ENCODE measurements at regions not wholly inside any gene's neighbourhood (a gene's known extent, or its start where the extent isn't known, plus 50 kb on each side); places are given as distances from the start of the nearest gene placed in this dataset.

- no peaks in the 10 kb centered on the region for H3K27me3 ChIP-seq (ENCODE audit: low read depth)
- TF ChIP-seq, protein P1, sequence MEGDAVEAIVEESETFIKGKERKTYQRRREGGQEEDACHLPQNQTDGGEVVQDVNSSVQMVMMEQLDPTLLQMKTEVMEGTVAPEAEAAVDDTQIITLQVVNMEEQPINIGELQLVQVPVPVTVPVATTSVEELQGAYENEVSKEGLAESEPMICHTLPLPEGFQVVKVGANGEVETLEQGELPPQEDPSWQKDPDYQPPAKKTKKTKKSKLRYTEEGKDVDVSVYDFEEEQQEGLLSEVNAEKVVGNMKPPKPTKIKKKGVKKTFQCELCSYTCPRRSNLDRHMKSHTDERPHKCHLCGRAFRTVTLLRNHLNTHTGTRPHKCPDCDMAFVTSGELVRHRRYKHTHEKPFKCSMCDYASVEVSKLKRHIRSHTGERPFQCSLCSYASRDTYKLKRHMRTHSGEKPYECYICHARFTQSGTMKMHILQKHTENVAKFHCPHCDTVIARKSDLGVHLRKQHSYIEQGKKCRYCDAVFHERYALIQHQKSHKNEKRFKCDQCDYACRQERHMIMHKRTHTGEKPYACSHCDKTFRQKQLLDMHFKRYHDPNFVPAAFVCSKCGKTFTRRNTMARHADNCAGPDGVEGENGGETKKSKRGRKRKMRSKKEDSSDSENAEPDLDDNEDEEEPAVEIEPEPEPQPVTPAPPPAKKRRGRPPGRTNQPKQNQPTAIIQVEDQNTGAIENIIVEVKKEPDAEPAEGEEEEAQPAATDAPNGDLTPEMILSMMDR (IDR thresholded peaks at IDR 0.05) = no peak
- no peak for DNase-seq
- H3K9me3 ChIP-seq = no peaks in the 10 kb centered on the region
- intact Hi-C loops (cut with DNase I) = no loop called here
- peaks cover 30% of the 10 kb centered on the region for H3K4me1 ChIP-seq
- no peak overlapping the region for H3K4me3 ChIP-seq
- no peaks in the 10 kb centered on the region for H3K36me3 ChIP-seq
- H3K27ac ChIP-seq = no peak overlapping the region
- no peak for ATAC-seq
These were observed 68.2 kb upstream of the ACSL1 start for GRCh38 chr4:184893801-184894571.

GRCh38 chr4:184895012-184895695, 69.4 kb upstream of the ACSL1 start:
- ATAC-seq (no peak), DNase-seq (no peak)
- H3K27ac ChIP-seq = no peak overlapping the region
- H3K27me3 ChIP-seq (ENCODE audit: low read depth) = no peaks in the 10 kb centered on the region
- no peaks in the 10 kb centered on the region for H3K9me3 ChIP-seq
- TF ChIP-seq, protein P1 (IDR thresholded peaks at IDR 0.05) = no peak
- no peaks in the 10 kb centered on the region for H3K36me3 ChIP-seq
- intact Hi-C loops (cut with DNase I) = no loop called here
- H3K4me3 ChIP-seq = no peak overlapping the region
- peaks cover 37% of the 10 kb centered on the region for H3K4me1 ChIP-seq

- Histone ChIP-seq H3K27ac (peak overlapping the region; percentile 1), H3K36me3 (no peaks in the 10 kb centered on the region), H3K4me1 (peaks cover 37% of the 10 kb centered on the region), H3K9me3 (no peaks in the 10 kb centered on the region), H3K27me3 (ENCODE audit: low read depth) (no peaks in the 10 kb centered on the region), H3K4me3 (no peak overlapping the region)
- DNase-seq (peak; percentile 67), ATAC-seq (peak; percentile 72 to 79)
- intact Hi-C loops (cut with DNase I) = no loop called here
- TF ChIP-seq, protein P1 (IDR thresholded peaks at IDR 0.05) = no peak
These were observed 71.3 kb upstream of the ACSL1 start for GRCh38 chr4:184896868-184897715.

DNA sequence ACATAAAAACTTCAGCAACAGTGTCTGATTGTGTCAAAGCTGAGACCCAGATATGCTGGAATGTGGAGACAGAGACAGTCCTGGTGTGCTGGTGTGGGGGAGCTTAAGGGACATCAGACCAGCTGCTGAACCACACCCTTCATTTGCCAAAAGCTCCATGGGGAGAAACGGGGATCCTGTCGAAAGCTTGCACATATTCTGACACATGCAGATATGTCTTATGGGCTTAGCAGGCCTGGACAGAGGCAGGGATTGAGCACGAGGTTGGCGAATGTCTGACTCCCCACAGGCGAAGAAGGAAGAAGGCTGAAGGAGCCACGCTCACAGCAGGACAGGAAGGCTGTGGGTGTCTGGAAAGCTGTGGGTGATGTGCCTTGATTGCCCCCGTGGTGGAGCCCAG, 72.1 kb upstream of the ACSL1 start:
- H3K4me3 ChIP-seq = no peak overlapping the region
- intact Hi-C loops (cut with DNase I) = no loop called here
- no peaks in the 10 kb centered on the region for H3K27me3 ChIP-seq (ENCODE audit: low read depth)
- no peak for ATAC-seq
- no peak overlapping the region for H3K27ac ChIP-seq
- no peaks in the 10 kb centered on the region for H3K9me3 ChIP-seq
- DNase-seq = no peak
- H3K4me1 ChIP-seq = peaks cover 37% of the 10 kb centered on the region
- TF ChIP-seq, protein P1 (IDR thresholded peaks at IDR 0.05) = no peak
- no peaks in the 10 kb centered on the region for H3K36me3 ChIP-seq

DNA sequence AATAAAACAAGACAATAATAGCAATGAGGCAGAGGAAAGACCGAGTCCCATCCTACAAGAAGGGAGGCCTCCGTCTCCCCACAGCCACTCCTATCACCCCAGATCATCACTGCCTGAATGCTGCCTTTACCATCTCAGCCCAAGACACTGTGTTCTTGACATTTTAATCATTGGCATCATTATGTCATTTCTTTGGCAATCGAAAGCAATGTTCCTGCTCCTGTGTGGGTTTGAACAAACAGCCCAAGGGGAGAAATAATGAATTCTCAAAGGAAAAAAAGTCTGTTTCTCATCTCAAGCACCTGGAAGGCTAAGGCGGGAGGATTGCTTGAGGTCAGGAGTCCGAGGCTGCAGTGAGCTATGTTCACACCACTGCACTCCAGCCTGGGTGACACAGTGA, 73.0 kb upstream of the ACSL1 start:
- H3K4me3 ChIP-seq = no peak overlapping the region
- H3K4me1 ChIP-seq = peaks cover 37% of the 10 kb centered on the region
- no peaks in the 10 kb centered on the region for H3K36me3 ChIP-seq
- ATAC-seq = no peak
- H3K27ac ChIP-seq = no peak overlapping the region
- TF ChIP-seq, protein P1 (IDR thresholded peaks at IDR 0.05) = no peak
- no peaks in the 10 kb centered on the region for H3K27me3 ChIP-seq (ENCODE audit: low read depth)
- H3K9me3 ChIP-seq = no peaks in the 10 kb centered on the region
- no peak for DNase-seq
- intact Hi-C loops (cut with DNase I) = no loop called here

All from lower lobe of right lung (tissue), 2 donors.